Spleen (tissue), 7 donors: ENCODE measurements at regions not wholly inside any gene's neighbourhood (a gene's known extent, or its start where the extent isn't known, plus 50 kb on each side); places are given as distances from the start of the nearest gene placed in this dataset.

Experiments used
- CTCF ChIP-seq, 11 experiments: fragments of 200-600 bp in 7 of 11; fragments of 450-650 bp in 4 of 11; sonication (generic) in 4 of 11; IDR thresholded peaks in 8 of 11; conservative IDR thresholded peaks in 3 of 11; 1 replicate in 7 of 11; 2 replicates in 4 of 11; pipeline versions ENCODE4 v1.4.0 to v1.8.0; 2016 to 2021; ENCODE audit warnings: antibody characterized with exemption in 11 of 11, inconsistent platforms in 4 of 11, mild to moderate bottlenecking in 1 of 11
- POLR2A ChIP-seq, 3 donors: fragments of 450-650 bp; IDR thresholded peaks; one replicate each; pipeline ENCODE4 v1.5.1; 2017; ENCODE audit warnings: antibody characterized with exemption in 3 of 3, mild to moderate bottlenecking in 1 of 3
- POLR2AphosphoS5 ChIP-seq, 3 donors: sonication (generic); formaldehyde crosslinking; IDR thresholded peaks; one replicate each; pipeline ENCODE4 v1.5.1; 2017; ENCODE audit warnings: antibody characterized with exemption in 3 of 3
- donor health status: DM: no; HTN: no; CAD: no; lungs with moderate emphysema.
- donor health status: DM: no; HTN: no; CAD: no.
- donor health status: DM: no; HTN: no; CAD: no.

DNA sequence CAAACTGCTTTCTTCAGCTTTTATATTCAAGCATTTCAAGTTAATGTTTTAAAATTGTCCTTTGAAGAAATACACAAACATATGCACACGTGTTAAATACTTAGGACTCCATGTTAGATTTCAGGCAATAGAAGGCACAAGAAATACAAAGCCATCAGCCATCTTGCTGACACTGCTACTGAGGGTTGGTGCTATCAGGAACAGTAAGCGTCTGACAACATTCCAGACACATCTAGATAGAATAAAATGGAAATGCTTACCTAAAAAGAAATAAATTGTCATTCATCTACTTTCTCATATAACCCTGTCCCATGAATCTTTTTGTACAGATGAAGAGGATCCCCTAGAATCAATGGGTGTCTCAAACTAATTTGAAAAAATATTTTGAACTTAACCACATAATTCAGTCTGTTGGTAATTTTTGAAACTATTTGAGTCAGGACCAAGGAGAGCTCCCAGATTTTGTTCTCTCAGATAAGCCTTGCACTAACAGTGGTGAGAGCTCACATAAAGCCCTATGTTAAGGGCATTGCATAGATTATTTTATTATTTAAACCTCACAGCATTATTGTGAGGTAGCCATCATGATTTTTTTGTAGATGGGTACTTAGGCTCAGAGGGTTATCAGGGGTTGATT is 631.1 kb upstream of the POU3F2 start:
- TF ChIP-seq CTCF (IDR thresholded peaks at IDR 0.05 in 8 of 11, conservative IDR thresholded peaks at IDR 0.05 in 3 of 11) (no peak), POLR2AphosphoS5 (IDR thresholded peaks at IDR 0.05) (no peak), POLR2A (IDR thresholded peaks at IDR 0.05) (no peak)
